GM12878 (cell line): ENCODE measurements at regions not wholly inside any gene's neighbourhood (a gene's known extent, or its start where the extent isn't known, plus 50 kb on each side); places are given as distances from the start of the nearest gene placed in this dataset.

Source experiments
- ATAC-seq: fragments of 200-7000 bp; cut with Tn5 transposase; 3 replicates; pipeline ENCODE4 v1.9.1; 2020; ENCODE audit warnings: mild to moderate bottlenecking, moderate library complexity
- BruUV-seq: library from RNA; stranded (reverse); fragments of 400-500 nt; replicated peaks from 2 replicates; lab custom pipeline; 2021; lab: Mats Ljungman, UMichigan
- CTCF ChIA-PET: fragments of 300-600 bp; sonication (Branson Sonifier 250); formaldehyde crosslinking; extraction: SDS; loops from one replicate; lab custom pipeline; 2021; ENCODE audit warnings: inconsistent platforms; lab: Yijun Ruan, JAX
- POLR2A ChIA-PET: fragments of 350-600 bp; formaldehyde crosslinking; extraction: SDS; loops from one replicate; lab custom pipeline; 2021; ENCODE audit warnings: inconsistent platforms; lab: Charles Lee
- RAD21 ChIA-PET: fragments of 300-600 bp; sonication (Branson Sonifier 250); formaldehyde crosslinking; loops from one replicate; lab custom pipeline; 2023; ENCODE audit warnings: antibody characterized with exemption; ENCODE audit not compliant: unreplicated experiment; lab: Charles Lee
- SMC1A ChIA-PET: fragments of 300-600 bp; sonication (Branson Sonifier 250); formaldehyde crosslinking; loops from one replicate; lab custom pipeline; 2023; ENCODE audit not compliant: unreplicated experiment, uncharacterized antibody; lab: Charles Lee
- DNase-seq: peaks from one replicate; pipeline ENCODE4 v3.0.0-alpha.2; 2011; ENCODE audit warnings: low read depth, low spot score
- FAIRE-seq: peaks from 3 replicates; lab custom pipeline; 2011; peaks lifted over from hg19 to GRCh38; lab: Jason Lieb, UNC
- H2AFZ ChIP-seq: 2 replicates; pipeline ENCODE4 v1.6.0; 2011; ENCODE audit warnings: low read depth, low read length, control low read depth; ENCODE audit not compliant: control insufficient read depth
- H3K27ac ChIP-seq: 2 replicates; pipeline ENCODE4 v1.5.1; 2011; ENCODE audit warnings: control low read depth; ENCODE audit not compliant: control insufficient read depth, insufficient read depth
- H3K27me3 ChIP-seq, 2 experiments: replicated peaks in 1 of 2; 2 replicates each; pipeline versions ENCODE4 v1.6.0 to v1.6.1; 2011; ENCODE audit warnings: low read length in 1 of 2; ENCODE audit not compliant: control insufficient read depth in 2 of 2, insufficient read depth in 2 of 2
- H3K36me3 ChIP-seq, 2 experiments: 2 replicates each; pipeline ENCODE4 v1.5.1; 2011; ENCODE audit warnings: low read length in 1 of 2; ENCODE audit not compliant: control insufficient read depth in 2 of 2, insufficient read depth in 2 of 2
- H3K4me1 ChIP-seq: 2 replicates; pipeline ENCODE4 v1.6.1; 2011; ENCODE audit warnings: mild to moderate bottlenecking, low read length, moderate library complexity, mixed read lengths; ENCODE audit not compliant: control insufficient read depth, insufficient read depth
- H3K4me2 ChIP-seq: 2 replicates; pipeline ENCODE4 v1.6.0; 2011; ENCODE audit warnings: control low read depth; ENCODE audit not compliant: control insufficient read depth, insufficient read depth
- H3K4me3 ChIP-seq: fragments of 200-600 bp; sonication (generic); 2 replicates; pipeline ENCODE4 v1.5.1; 2016
- H3K79me2 ChIP-seq: 2 replicates; pipeline ENCODE4 v1.6.0; 2011; ENCODE audit warnings: low read length; ENCODE audit not compliant: control insufficient read depth, insufficient read depth
- H3K9ac ChIP-seq: 2 replicates; pipeline ENCODE4 v1.8.0; 2011; ENCODE audit warnings: low read length, control low read depth, mixed read lengths; ENCODE audit not compliant: control insufficient read depth, insufficient read depth
- H3K9me3 ChIP-seq: replicated peaks from 3 replicates; pipeline ENCODE4 v1.5.1; 2011; ENCODE audit warnings: mild to moderate bottlenecking, low read length; ENCODE audit not compliant: control insufficient read depth, insufficient read depth
- H4K20me1 ChIP-seq: 2 replicates; pipeline ENCODE4 v1.6.0; 2011; ENCODE audit not compliant: control insufficient read depth, insufficient read depth
- BCL11A ChIP-seq: IDR thresholded peaks from 2 replicates; pipeline ENCODE4 v1.6.1; 2011; ENCODE audit warnings: low read depth, low read length
- CHD1 ChIP-seq: IDR thresholded peaks from 2 replicates; pipeline ENCODE4 v1.6.1; 2012; ENCODE audit warnings: low read depth, low read length, improper control_type of control experiment
- EZH2 ChIP-seq: IDR thresholded peaks from 2 replicates; pipeline ENCODE4 v1.6.1; 2012; ENCODE audit warnings: low read depth, mild to moderate bottlenecking, control low read depth, inconsistent platforms, low read length, borderline replicate concordance; ENCODE audit not compliant: control insufficient read depth
- PAX5 ChIP-seq: IDR thresholded peaks from 2 replicates; pipeline ENCODE4 v1.6.1; 2011; ENCODE audit warnings: low read depth, low read length, borderline replicate concordance
- POLR2A ChIP-seq: IDR thresholded peaks from 2 replicates; pipeline ENCODE4 v1.6.1; 2011; ENCODE audit warnings: low read depth, mild to moderate bottlenecking, low read length
- POU2F2 ChIP-seq: IDR thresholded peaks from 3 replicates; pipeline ENCODE4 v1.6.1; 2011; ENCODE audit warnings: low read depth, mild to moderate bottlenecking, low read length, borderline replicate concordance
- RFX5 ChIP-seq: IDR thresholded peaks from 2 replicates; pipeline ENCODE4 v1.6.1; 2011; ENCODE audit warnings: low read depth, low read length, improper control_type of control experiment
- SP1 ChIP-seq: IDR thresholded peaks from one replicate; pipeline ENCODE4 v1.6.1; 2011; ENCODE audit warnings: low read depth, low read length
- in situ Hi-C: fragments of 300-500 bp; cut with MboI; formaldehyde crosslinking; loops from 9 replicates; pipeline ENCODE4 v1.14.3; 2018; ENCODE audit warnings: mixed read lengths
- intact Hi-C: fragments of 100-400 bp; cut with micrococcal nuclease; formaldehyde crosslinking; loops from one replicate; pipeline ENCODE4 v1.14.2; 2022; ENCODE audit not compliant: unreplicated experiment
- TF ChIP-seq, protein P1 (sequence below): fragments of 450-650 bp; IDR thresholded peaks from 2 replicates; pipeline ENCODE4 v1.6.1; 2018; ENCODE audit warnings: borderline replicate concordance, mild to moderate bottlenecking; ENCODE audit not compliant: partially characterized antibody

DNA sequence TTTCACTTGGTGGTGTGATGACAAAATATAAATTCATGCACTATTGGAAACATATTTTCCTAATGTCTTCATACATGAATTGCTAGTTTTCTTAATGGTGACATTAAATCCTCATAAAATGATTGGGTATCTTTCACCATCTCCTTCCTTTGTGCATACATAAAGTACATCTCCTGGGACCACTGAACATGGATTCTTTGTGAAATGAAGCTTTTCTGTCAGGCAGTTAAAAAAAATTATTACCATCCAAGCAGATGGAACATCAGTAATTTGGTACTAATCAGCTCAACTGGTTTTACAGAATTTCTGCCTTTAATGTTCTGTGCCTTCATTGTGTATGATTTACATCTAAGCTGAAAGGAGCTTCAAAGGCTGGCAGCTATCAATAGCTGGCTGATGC lies 891.7 kb upstream of the SLC10A2 start:
- intact Hi-C loops: no loop called here
- no peak overlapping the region for H3K4me2 ChIP-seq
- ChIA-PET RAD21 (no interaction called here), SMC1A (no interaction called here), CTCF (no interaction called here), POLR2A (no interaction called here)
- H3K9me3 ChIP-seq: no peaks in the 10 kb centered on the region
- ATAC-seq: no peak
- TF ChIP-seq BCL11A (no peak), PAX5 (no peak), RFX5 (no peak), SP1 (no peak), POLR2A (no peak), POU2F2 (no peak), CHD1 (no peak), EZH2 (no peak)
- TF ChIP-seq, protein P1, sequence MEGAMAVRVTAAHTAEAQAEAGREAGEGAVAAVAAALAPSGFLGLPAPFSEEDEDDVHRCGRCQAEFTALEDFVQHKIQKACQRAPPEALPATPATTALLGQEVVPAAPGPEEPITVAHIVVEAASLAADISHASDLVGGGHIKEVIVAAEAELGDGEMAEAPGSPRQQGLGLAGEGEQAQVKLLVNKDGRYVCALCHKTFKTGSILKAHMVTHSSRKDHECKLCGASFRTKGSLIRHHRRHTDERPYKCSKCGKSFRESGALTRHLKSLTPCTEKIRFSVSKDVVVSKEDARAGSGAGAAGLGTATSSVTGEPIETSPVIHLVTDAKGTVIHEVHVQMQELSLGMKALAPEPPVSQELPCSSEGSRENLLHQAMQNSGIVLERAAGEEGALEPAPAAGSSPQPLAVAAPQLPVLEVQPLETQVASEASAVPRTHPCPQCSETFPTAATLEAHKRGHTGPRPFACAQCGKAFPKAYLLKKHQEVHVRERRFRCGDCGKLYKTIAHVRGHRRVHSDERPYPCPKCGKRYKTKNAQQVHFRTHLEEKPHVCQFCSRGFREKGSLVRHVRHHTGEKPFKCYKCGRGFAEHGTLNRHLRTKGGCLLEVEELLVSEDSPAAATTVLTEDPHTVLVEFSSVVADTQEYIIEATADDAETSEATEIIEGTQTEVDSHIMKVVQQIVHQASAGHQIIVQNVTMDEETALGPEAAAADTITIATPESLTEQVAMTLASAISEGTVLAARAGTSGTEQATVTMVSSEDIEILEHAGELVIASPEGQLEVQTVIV: no peak
- H3K79me2 ChIP-seq: no peaks in the 10 kb centered on the region
- no peak overlapping the region for H3K9ac ChIP-seq
- BruUV-seq: no TSS peak
- in situ Hi-C loops: no loop called here
- no peaks in the 10 kb centered on the region for H3K4me1 ChIP-seq
- no peak overlapping the region for H3K4me3 ChIP-seq
- H2AFZ ChIP-seq: no peak overlapping the region
- no peak for DNase-seq
- no peak for FAIRE-seq
- no peak overlapping the region for H3K27ac ChIP-seq
- H4K20me1 ChIP-seq: no peaks in the 10 kb centered on the region
- no peaks in the 10 kb centered on the region for H3K27me3 ChIP-seq
- no peaks in the 10 kb centered on the region for H3K36me3 ChIP-seq
